Cardiac septum (tissue), 1 donor: ENCODE measurements at regions not wholly inside any gene's neighbourhood (a gene's known extent, or its start where the extent isn't known, plus 50 kb on each side); places are given as distances from the start of the nearest gene placed in this dataset.

Experiments used
- DNase-seq: peaks from one replicate; pipeline ENCODE4 v3.0.0-alpha.2; 2020; ENCODE audit warnings: low spot score
- intact Hi-C: fragments of 100-400 bp; cut with DNase I; formaldehyde crosslinking; loops from one replicate; pipeline ENCODE4 v1.14.0; 2022
- donor health status: DM: no; HTN: no; CAD: no.

- intact Hi-C loops: no loop called here
These were observed 283.4 kb upstream of the PTGER4 start for GRCh38 chr5:40396317-40396716.

GRCh38 chr5:40395251-40395650, 284.5 kb upstream of the PTGER4 start:
- intact Hi-C loops: no loop called here
- DNase-seq: no peak

More at GRCh38 chr5:40396317-40396716, 283.4 kb upstream of the PTGER4 start:
- no peak for DNase-seq

GRCh38 chr5:40394698-40395097, 285.0 kb upstream of the PTGER4 start:
- intact Hi-C loops: no loop called here
- DNase-seq: no peak

GRCh38 chr5:40391642-40392041, 288.1 kb upstream of the PTGER4 start:
- intact Hi-C loops: no loop called here
- DNase-seq: no peak

GRCh38 chr5:40390281-40391149, 289.2 kb upstream of the PTGER4 start:
- no peak for DNase-seq
- intact Hi-C loops: no loop called here

- intact Hi-C loops: no loop called here
- DNase-seq: no peak
These were observed 290.1 kb upstream of the PTGER4 start for GRCh38 chr5:40389591-40389990.

GRCh38 chr5:40386289-40386688, 293.4 kb upstream of the PTGER4 start:
- intact Hi-C loops: no loop called here
- no peak for DNase-seq

- intact Hi-C loops: no loop called here
- DNase-seq: no peak
These were observed 294.2 kb upstream of the PTGER4 start for GRCh38 chr5:40385544-40385943.

- intact Hi-C loops: no loop called here
- DNase-seq: no peak
These were observed 294.8 kb upstream of the PTGER4 start for GRCh38 chr5:40384782-40385390.

GRCh38 chr5:40383749-40384651, 295.7 kb upstream of the PTGER4 start:
- intact Hi-C loops: no loop called here
- DNase-seq: no peak

GRCh38 chr5:40381676-40382363, 297.9 kb upstream of the PTGER4 start:
- DNase-seq: no peak
- intact Hi-C loops: no loop called here

- intact Hi-C loops: no loop called here
- no peak for DNase-seq
These were observed 298.7 kb upstream of the PTGER4 start for GRCh38 chr5:40381016-40381415.

GRCh38 chr5:40378396-40379177, 301.1 kb upstream of the PTGER4 start:
- intact Hi-C loops: no loop called here
- DNase-seq: no peak

GRCh38 chr5:40376566-40376965, 303.1 kb upstream of the PTGER4 start:
- DNase-seq: no peak
- intact Hi-C loops: no loop called here

GRCh38 chr5:40374853-40375252, 304.9 kb upstream of the PTGER4 start:
- intact Hi-C loops: no loop called here
- DNase-seq: no peak

GRCh38 chr5:40368200-40368599, 311.5 kb upstream of the PTGER4 start:
- DNase-seq: no peak
- intact Hi-C loops: no loop called here

- no peak for DNase-seq
- intact Hi-C loops: no loop called here
These were observed 312.5 kb upstream of the PTGER4 start for GRCh38 chr5:40367255-40367654.

- intact Hi-C loops: no loop called here
- DNase-seq: no peak
These were observed 314.1 kb upstream of the PTGER4 start for GRCh38 chr5:40365342-40366330.
